Astrocyte of the cerebellum (primary cell): ENCODE measurements at regions not wholly inside any gene's neighbourhood (a gene's known extent, or its start where the extent isn't known, plus 50 kb on each side); places are given as distances from the start of the nearest gene placed in this dataset.
A peak's percentile ranks its signal among the peaks of the same experiment; 100 is the strongest.

Experiments used
- DNase-seq: peaks from one replicate; pipeline ENCODE4 v3.0.0-alpha.2; 2011; ENCODE audit warnings: low read depth
- H3K4me3 ChIP-seq: 2 replicates; pipeline ENCODE4 v1.5.1; 2011; ENCODE audit warnings: mild to moderate bottlenecking, low read depth, low read length, moderate library complexity
- in situ Hi-C: cut with HindIII; loops from 2 replicates; pipeline ENCODE4 v1.10.0; 2017; ENCODE audit warnings: low sequenced_read_pairs
- TF ChIP-seq, protein P1 (sequence below): IDR thresholded peaks from 2 replicates; pipeline ENCODE4 v1.5.1; 2012; ENCODE audit warnings: low read length, low read depth, moderate library complexity, mild to moderate bottlenecking; ENCODE audit errors: missing control alignments

DNA sequence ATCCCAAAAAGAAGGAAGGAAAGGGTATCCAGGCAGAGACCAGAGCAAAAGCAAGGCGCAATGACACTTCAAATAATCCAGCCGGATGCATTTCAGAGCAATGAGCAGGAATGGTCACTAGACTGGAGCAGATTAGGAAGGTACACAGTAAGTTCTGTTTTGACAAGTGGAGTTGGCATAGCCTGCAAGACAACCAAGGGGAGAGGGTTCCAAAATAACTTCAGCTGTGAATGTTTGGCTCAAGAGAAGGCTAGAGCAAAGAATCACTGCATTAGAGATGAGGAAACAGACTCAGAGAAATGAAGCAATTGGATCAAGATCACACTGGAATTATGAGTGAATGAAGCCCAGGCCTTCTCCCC is 90.0 kb upstream of the EGFL6 start:
- TF ChIP-seq, protein P1, sequence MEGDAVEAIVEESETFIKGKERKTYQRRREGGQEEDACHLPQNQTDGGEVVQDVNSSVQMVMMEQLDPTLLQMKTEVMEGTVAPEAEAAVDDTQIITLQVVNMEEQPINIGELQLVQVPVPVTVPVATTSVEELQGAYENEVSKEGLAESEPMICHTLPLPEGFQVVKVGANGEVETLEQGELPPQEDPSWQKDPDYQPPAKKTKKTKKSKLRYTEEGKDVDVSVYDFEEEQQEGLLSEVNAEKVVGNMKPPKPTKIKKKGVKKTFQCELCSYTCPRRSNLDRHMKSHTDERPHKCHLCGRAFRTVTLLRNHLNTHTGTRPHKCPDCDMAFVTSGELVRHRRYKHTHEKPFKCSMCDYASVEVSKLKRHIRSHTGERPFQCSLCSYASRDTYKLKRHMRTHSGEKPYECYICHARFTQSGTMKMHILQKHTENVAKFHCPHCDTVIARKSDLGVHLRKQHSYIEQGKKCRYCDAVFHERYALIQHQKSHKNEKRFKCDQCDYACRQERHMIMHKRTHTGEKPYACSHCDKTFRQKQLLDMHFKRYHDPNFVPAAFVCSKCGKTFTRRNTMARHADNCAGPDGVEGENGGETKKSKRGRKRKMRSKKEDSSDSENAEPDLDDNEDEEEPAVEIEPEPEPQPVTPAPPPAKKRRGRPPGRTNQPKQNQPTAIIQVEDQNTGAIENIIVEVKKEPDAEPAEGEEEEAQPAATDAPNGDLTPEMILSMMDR = no peak
- H3K4me3 ChIP-seq = no peak overlapping the region
- in situ Hi-C loops = no loop called here
- DNase-seq = no peak

DNA sequence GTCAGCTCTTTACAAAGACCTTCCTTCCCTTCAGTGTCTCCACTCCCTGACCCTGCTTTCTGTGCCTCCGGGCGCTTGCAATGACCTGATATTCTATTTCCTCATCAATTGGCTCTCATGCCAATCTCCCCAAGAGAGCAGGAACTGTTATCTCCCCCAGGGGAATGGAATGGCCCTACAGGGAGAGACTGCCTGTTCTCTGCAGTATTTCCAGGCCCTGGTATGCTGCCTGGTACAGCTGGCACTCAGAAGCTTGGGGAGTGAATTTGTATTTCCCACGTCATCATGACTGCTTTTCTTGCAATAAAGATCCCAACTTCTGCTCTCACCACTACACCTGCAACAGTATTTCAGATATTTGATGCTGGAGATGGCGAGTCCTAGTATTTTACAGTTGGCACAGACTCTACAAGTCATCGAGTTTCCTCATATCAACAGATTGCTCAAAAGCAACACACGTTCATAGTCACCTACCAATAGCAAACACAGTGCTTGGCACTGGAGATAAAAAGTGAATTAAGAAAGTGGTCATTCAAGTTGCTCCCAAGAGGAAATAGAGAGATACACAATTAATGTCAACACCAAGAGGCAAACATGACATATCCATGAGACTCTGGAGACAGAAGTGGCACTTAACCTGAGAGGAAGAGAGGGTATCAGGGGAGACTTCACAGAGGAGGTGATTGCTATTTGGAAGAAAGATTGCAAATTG is 90.5 kb upstream of the EGFL6 start:
- TF ChIP-seq, protein P1 = no peak
- in situ Hi-C loops = no loop called here
- DNase-seq = no peak
- H3K4me3 ChIP-seq = no peak overlapping the region

DNA sequence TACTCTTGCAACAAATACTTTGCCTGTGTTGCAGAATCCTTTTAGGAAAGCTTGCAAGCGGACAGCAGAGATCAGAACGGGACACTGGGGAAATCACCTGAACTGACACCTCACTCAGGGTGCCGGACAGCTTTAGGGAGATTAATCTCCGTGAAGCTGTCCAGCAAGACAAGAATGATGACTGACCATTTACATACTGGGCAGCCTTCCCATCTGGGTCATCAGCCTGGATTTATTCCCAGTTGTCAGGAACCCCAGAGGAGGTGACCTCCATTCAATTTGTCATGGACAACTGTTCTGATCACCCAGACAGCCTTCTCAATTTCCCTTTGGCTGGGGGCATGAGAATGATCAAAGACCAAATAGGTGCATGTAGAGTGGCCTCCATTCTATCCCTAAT is 93.0 kb upstream of the EGFL6 start:
- no peak overlapping the region for H3K4me3 ChIP-seq
- TF ChIP-seq, protein P1 = no peak
- in situ Hi-C loops = no loop called here
- no peak for DNase-seq

DNA sequence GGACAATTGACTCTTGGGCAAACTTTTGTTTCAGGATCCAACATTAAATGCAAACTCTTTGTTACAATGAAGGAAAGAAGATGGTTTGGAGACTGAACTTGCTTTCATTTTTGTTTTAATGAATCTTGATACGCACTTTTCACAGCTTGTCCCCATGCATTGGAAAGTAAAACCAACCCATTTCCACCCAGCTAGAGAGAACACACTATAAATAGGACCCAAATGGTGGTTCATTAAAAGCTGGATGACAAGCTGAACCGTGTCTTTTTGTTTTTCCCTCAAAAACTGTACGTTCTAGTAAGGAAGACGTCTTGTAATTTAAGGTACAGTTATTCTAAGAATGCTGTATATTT is 95.3 kb upstream of the EGFL6 start:
- DNase-seq = no peak
- no peak overlapping the region for H3K4me3 ChIP-seq

DNA sequence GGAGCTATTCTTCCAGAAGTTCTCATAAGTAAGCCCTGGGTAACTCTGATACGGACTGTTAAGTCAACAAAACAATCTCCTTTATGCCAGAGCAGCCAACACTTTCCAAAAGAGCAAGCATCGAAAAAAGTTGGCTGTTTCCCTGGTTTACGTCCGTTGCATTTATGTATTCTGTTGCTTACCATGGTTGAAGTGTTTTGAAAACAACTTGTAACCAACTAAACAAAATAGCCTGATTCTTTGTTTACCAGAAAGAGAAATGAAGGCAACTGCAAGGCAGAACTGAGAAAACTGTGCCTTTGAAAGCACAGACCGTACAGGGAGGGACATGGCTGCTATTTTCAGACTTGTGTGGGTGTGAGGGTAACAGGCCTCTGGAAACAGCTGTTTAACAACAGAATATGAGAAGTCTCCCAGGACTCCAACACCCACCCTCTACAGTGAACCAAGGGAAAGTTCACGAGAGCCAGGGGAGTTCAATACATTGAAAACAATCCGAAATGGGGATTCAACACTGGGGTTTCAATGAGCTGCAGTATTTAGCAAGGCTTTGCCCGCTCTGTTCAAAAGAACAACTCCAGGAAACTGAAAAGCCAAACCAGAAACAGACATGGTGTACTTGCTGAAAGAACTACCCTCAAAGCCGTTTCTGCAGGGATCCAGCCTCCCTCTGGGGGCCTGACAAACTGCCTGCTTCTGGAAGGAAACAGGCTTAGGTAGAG is 95.8 kb upstream of the EGFL6 start:
- H3K4me3 ChIP-seq = no peak overlapping the region
- no peak for DNase-seq
- in situ Hi-C loops = no loop called here
- TF ChIP-seq, protein P1 = no peak

More for the DNA sequence above, 95.3 kb upstream of the EGFL6 start:
- TF ChIP-seq, protein P1 = no peak
- in situ Hi-C loops = no loop called here

DNA sequence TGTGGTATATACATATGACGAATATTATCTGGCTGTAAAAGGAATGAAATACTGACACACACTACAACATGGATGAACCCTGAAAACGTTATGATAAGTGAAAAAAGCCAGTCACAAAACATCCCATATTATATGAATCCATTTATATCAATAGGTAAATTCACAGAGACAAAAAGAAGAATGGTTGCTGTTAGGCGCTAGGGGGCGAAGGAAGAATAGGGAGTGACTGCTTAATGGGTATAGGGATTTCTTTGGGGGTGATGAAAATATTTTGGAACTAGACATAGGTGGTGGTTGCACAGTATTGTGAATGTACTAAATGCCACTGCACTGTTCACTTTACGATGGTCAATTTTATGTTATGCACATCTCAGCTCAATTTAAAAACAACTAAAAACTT is 96.4 kb upstream of the EGFL6 start:
- TF ChIP-seq, protein P1 = peak; percentile 21
- H3K4me3 ChIP-seq = no peak overlapping the region
- in situ Hi-C loops = no loop called here
- DNase-seq = no peak
